GM12875 (cell line): ENCODE measurements at regions not wholly inside any gene's neighbourhood (a gene's known extent, or its start where the extent isn't known, plus 50 kb on each side); places are given as distances from the start of the nearest gene placed in this dataset.

Experiments used
- H3K4me3 ChIP-seq: one replicate; pipeline ENCODE4 v1.5.1; 2011; ENCODE audit warnings: low read depth, low read length, control low read depth
- TF ChIP-seq, protein P1 (sequence below): IDR thresholded peaks from 2 replicates; pipeline ENCODE4 v1.5.1; 2011; ENCODE audit warnings: low read depth, mild to moderate bottlenecking, control low read depth, inconsistent platforms, low read length, moderate library complexity, borderline replicate concordance; ENCODE audit not compliant: insufficient read depth

DNA sequence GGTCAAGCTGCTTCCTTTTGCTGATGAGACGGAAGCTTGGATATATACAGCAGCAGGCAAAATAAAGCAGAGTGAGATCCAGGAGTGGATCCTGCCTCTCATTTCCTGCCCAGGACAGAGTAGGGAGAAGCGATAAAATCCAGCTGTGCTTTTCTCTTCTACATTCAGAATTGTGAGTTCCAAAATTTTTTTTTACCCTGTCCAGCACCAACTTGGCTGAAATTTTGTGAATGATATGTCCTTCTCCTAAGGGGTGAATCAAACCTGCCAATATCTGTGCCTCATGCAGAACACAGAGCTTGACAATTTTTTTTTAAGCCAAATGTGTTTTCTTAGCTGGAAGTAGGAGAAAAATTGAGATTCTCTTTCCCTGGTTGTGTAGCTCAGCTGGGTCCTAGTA is 235.6 kb upstream of the CHD6 start:
- H3K4me3 ChIP-seq, result no peak overlapping the region
- TF ChIP-seq, protein P1, sequence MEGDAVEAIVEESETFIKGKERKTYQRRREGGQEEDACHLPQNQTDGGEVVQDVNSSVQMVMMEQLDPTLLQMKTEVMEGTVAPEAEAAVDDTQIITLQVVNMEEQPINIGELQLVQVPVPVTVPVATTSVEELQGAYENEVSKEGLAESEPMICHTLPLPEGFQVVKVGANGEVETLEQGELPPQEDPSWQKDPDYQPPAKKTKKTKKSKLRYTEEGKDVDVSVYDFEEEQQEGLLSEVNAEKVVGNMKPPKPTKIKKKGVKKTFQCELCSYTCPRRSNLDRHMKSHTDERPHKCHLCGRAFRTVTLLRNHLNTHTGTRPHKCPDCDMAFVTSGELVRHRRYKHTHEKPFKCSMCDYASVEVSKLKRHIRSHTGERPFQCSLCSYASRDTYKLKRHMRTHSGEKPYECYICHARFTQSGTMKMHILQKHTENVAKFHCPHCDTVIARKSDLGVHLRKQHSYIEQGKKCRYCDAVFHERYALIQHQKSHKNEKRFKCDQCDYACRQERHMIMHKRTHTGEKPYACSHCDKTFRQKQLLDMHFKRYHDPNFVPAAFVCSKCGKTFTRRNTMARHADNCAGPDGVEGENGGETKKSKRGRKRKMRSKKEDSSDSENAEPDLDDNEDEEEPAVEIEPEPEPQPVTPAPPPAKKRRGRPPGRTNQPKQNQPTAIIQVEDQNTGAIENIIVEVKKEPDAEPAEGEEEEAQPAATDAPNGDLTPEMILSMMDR, result no peak

DNA sequence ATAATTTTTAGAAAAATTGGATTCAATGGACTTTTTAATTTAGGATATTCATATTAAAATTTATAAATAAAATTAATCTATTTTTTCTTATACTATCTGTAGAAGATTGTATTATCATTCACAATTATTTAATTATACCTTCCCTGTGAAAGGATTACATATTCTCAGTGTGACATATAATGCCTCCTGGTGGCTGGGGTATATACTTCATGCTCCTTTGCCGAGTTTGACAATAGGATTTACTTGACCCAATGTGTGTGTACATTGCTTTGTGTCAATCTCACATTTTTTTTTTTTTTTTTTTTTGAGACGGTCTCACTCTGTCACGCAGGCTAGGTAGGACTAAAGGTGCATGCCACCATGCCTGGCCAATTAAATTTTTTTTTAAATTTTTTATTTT is 230.0 kb upstream of the CHD6 start:
- TF ChIP-seq, protein P1, result 0 out of 2 replicates have a peak, but pooled peaks have one; percentile 3
- no peak overlapping the region for H3K4me3 ChIP-seq

DNA sequence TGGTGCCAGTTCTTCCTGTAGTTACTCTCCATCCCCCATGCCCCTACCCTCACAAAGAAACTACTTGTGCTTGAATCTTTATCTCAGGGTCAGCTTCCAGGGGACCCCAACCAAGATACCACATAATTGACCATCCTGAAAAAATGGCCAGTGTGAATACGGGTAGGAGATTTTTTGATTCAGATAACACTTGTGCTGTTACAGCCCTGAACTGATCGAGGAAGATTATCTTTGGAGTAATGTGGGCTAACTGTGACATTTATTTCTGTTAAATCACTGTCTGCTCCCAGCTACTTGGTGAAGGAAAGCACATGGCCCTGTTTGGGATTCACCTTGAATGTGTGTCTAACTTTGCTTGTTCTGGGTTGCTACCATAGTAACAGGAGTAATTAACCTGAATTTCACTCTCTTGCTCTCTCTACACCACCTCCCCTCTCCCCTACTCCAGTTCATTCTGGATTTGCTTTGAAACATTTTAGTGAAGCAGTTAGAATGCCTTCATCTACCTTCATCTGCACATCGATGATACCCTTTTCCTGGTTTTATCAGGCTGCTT is 219.6 kb upstream of the CHD6 start:
- no peak overlapping the region for H3K4me3 ChIP-seq
- TF ChIP-seq, protein P1, result no peak

DNA sequence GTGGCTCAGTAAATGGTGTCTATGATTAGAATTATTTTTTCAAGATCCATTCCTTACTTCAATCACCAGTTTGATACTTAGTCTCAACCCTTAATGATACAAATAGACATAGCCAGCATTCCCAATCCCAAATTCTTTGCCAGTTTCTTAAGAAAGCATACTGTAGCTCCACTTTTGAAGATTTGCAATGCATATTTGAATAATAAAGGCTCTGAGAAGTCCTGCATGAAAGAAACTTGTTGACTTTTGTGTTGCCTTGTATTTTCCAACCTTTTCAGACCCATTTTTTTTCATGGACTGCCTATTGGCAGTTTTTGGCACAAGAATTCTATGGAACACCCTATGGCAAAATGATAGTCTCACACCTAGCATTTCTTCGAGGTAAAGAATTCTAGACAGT is 215.6 kb upstream of the CHD6 start:
- TF ChIP-seq, protein P1, result no peak
- H3K4me3 ChIP-seq, result no peak overlapping the region

DNA sequence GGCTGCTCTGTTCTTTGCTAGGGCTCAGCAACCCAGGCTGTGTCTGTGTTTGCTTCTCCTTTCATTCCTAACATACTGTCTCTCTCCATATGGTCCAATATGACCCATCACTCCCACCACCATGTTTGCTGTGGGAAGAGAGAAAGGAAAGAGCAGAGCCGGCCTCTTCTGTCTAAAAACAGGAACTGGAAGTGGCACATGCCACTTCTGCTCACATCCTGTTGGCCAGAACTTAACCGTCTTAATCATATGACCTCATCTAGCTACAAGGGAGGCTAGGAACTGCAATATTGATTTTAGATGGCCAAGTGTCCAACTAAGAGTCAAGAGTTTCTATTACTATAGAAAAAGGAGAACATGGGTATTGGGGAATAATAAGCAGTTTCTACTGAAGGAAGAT is 212.5 kb upstream of the CHD6 start:
- TF ChIP-seq, protein P1, result no peak
- no peak overlapping the region for H3K4me3 ChIP-seq

DNA sequence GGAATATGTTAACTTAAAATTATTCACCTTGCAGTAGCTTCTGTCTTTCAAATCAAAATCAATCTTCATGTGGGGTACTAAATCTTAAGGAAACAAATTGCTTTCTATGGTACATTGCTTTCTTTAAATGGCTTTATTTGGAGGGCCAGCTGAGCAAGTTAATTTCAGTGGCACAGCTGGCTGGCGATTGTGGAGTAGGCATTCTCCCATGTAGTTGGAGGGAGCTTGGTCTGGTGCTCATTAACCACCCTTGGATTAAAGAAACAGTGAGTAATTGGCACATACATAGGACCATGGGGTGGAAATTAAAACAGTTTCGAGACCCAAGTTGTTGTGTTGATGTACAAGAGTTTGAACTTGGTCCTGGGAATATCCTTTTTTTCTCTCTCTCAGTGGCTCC is 201.3 kb upstream of the CHD6 start:
- TF ChIP-seq, protein P1, result no peak
- no peak overlapping the region for H3K4me3 ChIP-seq

DNA sequence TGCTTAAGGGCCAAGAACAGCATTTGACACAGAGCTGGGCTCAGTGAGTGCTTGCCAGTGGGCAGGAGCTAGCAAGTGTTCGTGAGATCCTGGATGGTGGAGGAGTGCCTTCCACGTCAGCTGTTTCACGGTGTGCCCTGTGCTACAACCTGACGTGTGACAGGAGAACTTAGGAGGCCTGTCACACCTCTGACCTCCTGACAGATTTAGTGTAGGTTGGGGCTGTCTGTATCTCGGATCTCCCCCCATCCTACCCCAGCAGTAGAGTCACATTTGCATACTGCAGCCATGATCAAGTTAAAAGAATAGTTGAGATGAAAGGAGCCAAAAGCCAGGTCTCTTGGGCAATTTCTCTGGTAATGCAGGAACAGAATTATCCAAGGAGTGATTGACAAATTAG is 200.8 kb upstream of the CHD6 start:
- no peak overlapping the region for H3K4me3 ChIP-seq
- TF ChIP-seq, protein P1, result no peak
